Amygdala (tissue), 56 donors: ENCODE measurements at regions not wholly inside any gene's neighbourhood (a gene's known extent, or its start where the extent isn't known, plus 50 kb on each side); places are given as distances from the start of the nearest gene placed in this dataset.

Experiments used
- DNase-seq, 56 donors: peaks; one replicate each; lab custom pipeline; 2025; lab: John Stamatoyannopoulos, UW

DNA sequence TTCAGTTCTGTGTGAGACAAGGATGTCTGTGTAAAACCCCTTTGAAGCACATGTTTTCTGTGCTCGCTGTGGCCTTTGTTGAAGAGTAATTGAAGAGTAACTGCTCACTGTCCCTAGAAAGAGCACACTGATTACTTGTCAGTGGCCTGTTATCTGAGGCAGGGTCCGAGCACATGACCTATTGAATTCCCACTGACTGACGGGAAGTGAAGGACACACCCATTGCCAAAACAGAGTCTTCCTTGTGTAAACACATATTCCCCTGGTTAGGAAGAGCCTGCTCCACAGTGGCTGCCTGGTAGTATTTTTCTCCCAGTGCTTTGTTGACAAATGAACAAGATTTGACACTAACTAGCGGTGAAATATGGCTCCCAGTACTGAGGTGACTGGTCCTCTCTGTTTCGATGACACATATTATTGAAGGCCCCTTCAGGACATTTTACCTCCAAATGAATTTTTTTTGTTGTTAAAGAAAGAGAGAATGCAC, 148.5 kb upstream of the GYPC start:
- DNase-seq, result no peak

DNA sequence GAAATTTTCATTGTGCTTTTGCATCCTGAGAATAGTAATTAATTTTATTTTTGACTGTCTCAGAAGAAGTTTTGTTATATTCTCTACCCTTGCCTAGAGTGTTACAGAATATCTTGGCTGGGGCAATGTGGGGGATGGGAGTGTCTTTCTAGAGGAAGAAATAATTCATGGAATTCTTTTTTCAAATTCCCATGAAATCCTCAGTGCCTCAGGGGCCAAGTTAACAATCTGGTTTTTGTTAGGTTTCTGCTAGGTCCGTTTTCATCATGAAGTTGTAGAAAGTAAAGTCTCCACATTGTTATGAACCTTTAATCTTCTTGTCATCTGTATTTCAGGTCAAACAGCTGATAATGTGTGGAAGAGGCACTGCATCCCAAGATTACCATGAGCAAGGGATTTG, 145.6 kb upstream of the GYPC start:
- DNase-seq, result no peak

DNA sequence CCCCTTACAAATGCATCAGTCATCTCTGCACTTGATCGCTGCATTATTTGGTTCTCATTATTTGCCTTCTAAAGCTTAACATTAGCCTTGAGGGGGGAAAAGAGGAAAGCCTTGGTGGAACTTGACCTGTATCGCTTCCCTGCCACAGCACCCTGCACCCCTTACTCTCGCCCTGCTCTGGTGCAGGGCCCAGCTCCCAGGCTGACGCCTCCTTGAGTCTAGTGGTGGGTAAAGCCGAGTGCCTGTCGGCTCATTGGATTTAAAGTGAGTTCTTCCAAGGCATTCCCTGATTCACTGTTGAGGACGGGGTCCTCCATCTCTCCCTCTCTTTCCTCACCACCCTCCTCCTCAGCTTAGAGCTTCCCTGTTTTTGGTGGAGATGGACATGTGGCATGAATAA, 145.0 kb upstream of the GYPC start:
- no peak for DNase-seq

DNA sequence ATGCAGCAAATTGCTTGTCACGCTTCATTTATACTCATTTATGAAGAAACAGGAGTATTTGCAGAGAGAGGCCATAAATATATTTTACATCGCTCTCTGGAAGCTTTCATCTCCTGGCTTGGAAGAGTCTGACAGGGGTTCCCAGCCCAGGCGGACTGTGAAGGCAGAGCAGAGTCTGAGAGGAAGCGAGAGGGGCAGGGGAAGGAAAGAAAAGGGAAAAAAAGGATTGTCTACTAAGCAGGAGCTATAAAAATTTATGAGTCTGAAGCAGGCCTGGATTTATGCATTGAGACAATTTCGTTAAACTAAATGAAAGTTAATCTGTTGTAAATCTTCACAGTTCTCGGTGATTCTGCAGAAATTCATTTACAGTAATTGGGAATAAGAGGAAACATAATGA, 143.9 kb upstream of the GYPC start:
- DNase-seq, result no peak

DNA sequence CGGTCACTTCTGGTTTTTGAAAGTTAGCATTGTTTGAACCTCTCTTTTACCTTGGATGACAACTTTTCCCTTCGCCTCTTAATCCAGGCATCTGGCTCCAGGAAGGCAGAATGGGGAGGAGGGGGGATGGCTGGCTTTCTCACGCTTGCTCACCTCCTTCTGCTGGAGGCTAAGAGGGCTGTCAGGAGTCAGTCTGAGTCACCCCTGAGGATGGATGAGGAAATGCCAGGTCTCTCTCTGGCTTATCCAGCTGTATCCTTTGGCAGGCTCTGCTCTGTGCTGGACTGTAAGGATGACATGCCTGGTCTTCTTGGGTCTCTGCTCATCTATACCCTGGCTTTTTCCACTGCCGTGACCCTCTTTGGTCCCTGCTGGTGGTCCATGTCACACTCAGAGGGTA, 142.9 kb upstream of the GYPC start:
- DNase-seq, result no peak

DNA sequence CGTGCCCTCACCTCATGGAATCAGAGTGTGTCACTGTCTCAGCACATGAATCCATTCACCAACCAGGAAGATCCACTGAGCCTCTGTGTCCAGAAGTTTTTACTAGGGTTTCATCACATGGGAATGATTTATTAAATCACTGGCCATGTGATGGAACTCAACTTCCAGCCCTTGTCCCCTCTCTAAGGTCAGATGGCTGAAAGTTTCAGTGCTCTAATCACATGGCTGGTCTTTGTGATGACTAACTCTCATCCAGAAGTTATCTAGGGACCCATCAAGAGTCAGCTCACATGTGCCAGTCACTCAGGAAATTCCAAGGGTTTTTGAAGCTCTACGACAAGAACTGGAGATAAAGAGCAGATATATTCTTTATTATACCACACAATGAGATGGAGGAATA, 140.5 kb upstream of the GYPC start:
- DNase-seq, result no peak

DNA sequence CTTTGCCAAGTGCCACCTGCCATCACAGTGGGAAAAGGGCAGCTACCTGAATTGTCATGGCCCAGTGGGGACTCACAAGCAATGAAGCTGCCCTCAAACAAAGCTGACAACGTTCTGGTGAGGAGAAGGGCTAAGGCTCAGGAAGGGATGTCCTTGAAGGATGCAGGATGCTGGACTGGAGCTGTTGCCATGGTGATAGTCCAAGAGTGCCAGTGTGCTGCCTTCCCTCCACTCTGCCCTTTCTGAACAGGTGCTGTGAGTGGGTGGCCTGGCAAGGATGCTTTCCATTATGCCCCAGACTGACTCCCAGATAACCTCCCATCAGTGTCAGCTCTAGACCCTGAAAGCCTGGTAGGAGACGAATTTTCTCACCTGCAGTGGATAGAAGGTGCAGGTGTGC, 137.8 kb upstream of the GYPC start:
- no peak for DNase-seq

DNA sequence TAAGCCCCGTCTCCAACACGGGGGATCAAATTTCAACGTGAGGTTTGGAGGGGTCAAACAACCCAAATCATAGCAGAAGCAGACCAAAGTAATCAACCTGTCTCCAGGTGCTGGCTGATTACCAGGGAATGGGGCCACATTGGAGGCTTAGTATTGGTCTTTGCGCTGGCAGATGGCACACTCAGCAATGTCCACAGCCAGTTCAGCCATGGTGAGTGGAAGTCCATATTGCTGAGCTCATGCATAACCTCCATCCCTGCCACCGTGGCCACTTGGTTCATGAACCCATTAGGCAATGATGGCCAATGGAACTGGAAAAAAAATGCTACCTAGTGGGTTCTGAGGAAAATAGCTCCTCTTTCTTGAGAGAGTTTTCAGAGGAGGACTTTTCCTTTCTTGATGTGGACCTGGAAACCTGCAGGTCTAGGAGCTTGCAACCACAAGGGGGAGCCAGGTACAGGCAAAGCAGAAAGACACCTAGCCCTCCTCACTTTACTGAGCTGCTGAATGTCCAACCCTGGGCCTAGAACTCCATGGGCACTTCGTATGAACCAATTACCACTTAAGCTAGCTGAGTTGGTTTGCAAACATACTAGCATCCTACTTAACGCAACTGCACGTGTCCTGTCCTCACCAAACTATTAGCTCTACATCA, 128.0 kb upstream of the GYPC start:
- no peak for DNase-seq

DNA sequence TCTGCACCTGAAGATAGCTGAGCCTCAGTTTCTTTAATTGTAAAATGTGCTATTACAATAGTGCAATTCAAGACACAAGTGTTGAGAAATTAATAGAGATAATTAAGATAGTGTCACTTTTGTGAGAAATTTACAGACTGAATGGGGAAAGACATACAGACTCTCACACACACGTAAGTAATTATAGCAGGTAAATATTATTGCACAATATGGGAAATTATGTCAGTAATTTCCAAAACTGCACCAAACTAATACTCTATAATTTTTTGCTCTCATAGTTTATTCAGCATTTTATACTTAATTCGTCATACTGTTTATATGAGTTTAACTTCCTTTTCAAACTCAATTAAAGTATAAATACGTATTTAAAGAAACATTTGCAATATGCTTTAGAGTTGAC, 124.9 kb upstream of the GYPC start:
- DNase-seq, result no peak

DNA sequence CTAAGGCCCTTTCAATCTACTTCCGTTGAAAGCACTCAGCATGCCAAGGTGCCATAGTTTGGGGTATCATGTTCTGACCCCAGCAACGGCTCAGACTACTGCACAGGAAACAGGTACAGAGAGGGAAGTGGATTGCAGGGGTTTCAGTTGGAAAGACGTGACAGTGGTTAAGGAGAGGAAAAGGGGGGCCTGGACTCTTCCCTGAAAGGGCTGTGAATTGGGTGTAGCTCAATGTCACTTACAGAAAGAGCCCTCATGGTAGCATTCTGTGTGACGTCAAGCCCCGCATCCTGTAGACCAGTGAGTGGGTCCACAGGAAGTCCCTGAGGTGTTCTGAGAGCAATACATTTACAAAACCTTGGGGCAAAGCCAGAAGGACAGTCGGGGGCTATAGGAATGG, 121.5 kb upstream of the GYPC start:
- no peak for DNase-seq

DNA sequence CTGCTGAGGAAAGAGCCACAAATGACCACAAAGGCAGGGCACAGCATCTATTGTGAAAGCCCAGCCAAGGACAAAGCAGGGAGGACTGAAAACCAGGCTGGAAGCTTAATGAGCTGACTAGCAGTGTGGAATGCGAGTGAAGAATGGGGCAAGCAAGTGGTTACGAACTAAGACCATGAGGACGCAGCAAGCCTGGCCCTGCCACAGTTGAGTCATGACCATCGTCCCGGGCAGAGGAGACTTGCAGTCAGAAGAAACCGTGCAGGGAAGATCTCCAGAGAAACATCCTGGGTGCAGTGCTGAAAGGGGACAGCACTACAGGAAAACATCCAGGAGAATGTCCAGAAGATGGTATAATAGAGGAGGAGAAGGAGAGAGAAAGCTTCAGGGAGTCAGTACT, 120.5 kb upstream of the GYPC start:
- DNase-seq, result no peak

DNA sequence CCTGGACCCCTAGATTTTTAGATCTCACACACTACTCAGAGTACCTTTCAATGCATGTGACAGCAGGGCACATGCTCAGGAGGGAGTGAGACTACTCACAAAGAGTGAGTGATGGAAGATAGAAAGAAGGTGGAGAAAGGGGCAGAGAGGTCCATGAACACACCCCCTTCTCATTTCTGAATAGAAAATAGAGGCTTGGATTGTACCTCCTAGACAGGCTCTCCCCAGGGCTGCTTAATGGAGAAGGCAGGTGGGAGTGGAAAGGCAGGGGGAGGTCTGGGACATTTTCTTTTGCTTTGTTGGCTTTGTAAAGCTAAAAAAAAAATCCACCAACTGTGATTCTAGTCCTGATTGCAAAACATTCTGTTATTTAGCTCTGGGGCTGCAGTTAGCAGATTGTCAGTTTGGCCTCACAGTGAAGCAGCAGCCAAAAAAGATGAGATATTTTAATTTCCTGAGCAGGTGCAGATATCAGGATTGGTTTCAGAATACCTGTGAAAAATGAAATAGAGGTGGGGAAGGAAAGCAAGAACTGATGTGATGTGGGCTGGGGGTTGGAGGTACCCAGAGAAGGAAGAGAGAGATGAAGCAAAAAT, 119.3 kb upstream of the GYPC start:
- DNase-seq, result no peak

DNA sequence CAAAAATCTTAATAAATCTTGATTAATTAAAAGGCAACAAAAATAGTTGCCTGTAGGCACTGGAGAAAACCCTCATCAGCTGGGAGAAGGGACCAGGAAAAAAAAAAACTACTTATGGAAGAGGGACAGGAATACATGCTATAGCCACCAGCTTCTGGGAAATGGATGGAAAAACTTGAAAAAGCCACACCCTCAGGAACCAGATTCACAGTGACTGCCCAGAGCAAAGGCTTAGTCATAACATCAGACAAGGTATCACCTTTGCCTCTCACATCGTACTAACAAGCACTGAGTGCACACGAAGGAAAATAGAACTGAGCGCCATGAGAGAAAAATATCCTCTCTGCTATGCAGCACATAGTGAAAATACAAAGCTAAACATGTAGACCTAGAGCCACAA, 116.9 kb upstream of the GYPC start:
- no peak for DNase-seq

DNA sequence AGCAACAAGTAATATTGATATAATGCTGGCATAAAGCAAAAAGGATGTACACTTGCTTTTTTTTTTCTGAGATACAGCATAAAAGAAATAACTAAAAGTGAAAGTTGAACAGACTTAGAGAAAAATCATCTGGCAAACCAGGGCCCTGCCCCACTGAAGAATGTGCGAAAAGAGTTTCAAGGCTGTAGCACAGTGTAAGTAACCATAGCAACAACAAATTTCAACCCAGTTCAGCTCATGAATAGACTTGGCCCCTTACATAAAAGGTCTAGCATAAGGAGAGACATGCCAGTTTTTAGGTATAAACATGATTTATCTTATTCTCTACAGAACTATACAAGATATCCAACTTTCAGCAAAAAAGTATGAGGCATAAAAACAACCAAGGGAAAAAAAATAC, 113.7 kb upstream of the GYPC start:
- no peak for DNase-seq

DNA sequence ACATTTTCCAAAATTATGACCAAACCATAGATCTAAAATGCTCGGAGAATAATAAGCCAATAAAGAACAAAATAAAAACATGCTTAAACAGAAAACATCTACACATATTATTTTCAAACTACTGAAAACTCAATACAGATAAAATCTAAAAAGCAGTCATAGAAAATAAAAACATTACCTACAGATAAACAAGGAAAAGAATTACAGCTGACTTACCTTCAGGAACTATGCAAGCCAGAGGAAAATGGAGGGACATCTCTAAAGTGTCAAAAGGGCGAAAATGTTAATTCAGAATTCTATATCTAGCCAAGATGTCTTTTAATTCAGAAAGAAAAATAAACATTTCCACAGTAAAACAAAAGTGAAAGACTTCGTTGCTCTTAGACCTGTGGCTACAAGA, 112.9 kb upstream of the GYPC start:
- DNase-seq, result no peak

DNA sequence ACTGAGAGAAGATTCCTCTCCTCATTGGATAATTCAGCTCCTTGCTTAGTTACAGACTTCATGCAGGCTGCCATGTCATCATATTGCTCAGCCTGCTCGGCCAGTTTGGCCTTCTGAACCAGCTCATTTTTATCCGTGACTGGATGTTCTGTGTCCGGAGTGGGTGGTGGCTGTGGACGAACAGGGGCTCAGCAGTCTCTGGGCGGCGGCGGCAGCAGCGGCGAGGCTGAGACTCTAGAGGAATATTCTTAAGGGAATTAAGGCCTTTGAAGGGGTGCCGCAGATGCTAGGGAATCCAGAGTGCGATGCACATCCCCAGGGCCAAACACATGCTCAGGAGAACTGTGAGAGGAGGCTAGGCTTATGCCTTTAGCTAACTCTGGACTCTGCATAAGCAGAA, 97.9 kb upstream of the GYPC start:
- no peak for DNase-seq

DNA sequence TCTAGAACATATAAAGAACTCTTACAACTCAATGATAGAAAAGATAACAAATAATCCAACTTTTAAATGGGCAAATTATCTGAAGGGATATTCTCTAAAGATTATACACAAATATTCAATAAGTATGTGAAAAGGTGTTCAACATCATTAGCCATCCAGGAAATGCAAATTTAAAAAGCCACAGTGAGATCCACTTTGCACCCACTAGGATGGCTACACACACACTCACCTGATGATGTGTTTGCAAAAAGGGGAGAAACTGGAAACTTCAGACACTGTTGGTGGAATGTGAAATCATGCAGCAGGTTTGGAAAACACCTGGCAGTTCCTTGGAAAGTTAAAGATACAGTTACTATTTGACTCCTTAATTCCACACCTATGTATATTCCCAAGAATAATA, 87.2 kb upstream of the GYPC start:
- DNase-seq, result no peak

DNA sequence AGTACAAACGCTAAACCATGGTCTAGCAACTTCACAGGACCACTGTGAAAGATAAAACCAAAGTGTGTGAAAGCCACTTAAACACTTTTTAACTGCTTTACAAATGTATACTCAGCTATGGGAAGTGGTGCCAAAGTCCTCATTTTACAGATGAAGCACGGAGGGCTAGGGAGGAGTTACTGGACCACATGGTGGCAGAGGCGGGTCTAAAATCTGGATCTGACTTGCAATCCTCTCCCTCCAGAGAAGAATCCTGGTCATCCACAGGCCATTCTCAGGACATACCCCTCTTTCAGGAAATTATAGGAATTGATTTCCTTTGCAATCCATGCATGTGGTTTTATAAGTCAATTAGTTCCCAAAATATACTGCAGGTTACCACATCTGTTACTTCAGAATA, 84.6 kb upstream of the GYPC start:
- DNase-seq, result no peak

DNA sequence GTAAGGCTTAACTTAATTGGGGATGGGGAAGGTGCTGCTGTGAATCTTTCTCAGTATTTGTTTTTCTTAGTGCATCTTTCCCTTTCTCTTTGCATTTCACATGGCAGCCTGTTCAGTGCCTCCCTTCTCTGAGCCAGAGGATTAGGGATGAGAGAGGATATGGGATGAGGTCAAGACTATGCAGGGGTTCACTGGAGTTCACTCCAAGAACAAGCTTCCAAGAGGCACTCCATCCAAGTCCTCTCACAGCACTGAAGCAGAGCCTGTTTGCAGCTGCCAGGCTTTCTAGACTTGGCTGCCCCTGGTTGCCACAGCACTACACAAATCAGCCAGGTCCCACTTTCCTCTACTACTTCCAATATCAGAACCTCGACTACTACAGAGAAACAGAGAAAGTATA, 80.3 kb upstream of the GYPC start:
- DNase-seq, result no peak

DNA sequence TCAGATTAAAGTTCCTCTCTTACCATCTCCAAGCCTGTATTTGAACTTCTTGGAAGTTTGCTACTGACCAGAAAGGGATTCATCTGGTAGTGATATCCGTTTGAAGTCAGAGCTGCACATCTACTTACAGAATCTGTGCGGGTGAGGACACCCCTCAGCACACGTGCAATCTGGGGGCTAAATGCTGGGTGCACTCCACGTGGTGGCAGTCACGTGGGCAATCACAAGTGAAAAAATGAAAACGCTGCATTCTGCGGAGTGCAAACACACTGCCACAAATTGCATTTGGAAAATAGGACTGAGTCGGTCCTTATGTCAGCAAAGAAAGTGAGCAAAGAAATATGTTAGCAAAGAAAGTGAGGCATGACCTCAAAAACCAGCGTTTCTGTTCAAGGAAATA, 76.1 kb upstream of the GYPC start:
- DNase-seq, result no peak

DNA sequence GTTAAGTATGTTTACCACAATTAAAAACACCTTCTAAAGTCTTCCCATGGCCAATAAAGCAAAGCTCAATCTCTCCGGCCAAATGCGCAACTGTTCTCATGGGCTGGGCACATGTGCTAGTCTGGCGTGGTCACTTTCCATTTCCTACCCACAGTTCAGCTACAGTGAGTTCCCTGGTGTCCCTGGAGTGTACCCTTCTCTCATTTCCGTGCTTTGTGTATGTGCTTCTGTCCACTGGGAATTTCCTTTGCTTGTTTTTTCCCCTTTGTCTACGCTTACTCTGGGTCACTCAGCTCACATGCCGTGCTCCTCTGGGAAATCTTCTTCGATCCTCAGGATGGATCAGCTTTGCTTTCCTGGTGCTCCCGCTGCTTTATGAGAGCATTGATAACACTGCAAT, 69.6 kb upstream of the GYPC start:
- no peak for DNase-seq

DNA sequence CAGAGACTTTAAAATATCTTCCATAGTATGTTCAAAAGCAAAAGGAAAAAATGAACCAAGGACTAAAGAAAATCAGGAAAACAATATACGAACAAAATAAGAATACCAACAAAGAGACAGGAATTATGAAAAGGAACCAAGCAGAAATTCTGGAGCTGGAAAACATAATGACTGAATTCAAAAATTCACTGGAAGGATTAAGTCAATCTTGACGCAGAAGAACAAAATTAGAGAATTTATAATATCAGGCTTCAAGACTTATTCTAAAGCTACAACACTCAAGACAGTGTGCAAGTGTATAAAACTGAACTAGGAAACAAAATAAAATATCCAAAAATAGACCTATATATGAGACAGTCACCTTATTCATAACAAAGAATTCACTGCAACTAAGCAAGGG, 56.9 kb upstream of the GYPC start:
- no peak for DNase-seq

DNA sequence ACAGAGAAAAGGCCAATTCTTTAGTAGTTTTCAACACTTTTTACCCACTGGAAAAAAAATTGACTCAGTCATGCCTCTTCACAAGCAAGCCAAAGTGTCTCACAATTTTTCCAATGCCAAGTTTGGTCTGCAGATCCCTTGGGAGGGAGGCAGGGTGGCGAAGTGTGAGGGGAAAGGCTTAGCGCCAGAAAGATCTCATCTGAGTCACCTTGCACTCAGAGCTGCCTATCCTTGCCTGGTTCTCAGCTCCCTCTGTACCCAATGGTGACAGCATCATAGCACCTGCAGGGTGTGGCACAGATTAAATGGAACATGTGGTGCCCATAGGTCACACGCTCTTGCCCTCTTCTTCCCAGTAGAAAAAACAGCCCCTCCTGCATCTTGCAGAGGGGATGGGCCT, 55.2 kb upstream of the GYPC start:
- no peak for DNase-seq
